ENCODE measurements at regions not wholly inside any gene's neighbourhood (a gene's known extent, or its start where the extent isn't known, plus 50 kb on each side); places are given as distances from the start of the nearest gene placed in this dataset.
A peak's percentile ranks its signal among the peaks of the same experiment; 100 is the strongest.

DNA sequence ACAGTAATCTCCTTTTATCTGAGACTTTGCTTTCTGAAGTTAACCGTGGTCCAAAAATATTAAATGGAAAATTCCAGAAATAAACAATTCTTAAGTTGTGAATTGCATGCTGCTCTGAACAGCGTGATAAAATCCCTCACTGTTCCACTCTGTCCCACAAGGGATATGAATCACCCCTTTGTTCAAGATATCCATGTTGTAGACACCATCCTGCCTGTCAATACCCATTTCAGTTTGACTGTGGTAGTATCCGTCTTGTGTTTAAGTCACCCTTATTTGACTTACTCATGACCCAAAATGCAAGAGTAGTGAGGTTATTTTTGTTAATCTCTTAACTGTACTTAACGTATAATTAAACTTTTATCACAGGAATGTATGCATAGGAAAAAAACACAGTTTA lies 435.0 kb downstream of the SHQ1 start:
- TF ChIP-seq GATA2 (IDR thresholded peaks at IDR 0.05; ENCODE audit: insufficient read depth, insufficient read length, low read depth, low read length) (no peak), FOS (IDR thresholded peaks at IDR 0.05; ENCODE audit: borderline replicate concordance, insufficient read depth, low read length) (peak; percentile 66), JUN (IDR thresholded peaks at IDR 0.05; ENCODE audit: borderline replicate concordance, insufficient read depth, insufficient read length, low read depth) (peak; percentile 28)
- peaks cover 11% of the 10 kb centered on the region for H4K20me1 ChIP-seq (replicated peaks; ENCODE audit: control insufficient read depth, extremely low read depth, insufficient read depth, low read length)

GRCh38 chr3:72412340-72412956 lies 435.8 kb downstream of the SHQ1 start:
- H3K27me3 ChIP-seq (ENCODE audit: control insufficient read depth in 2 of 2, insufficient read depth in 2 of 2, low read length in 2 of 2) = no peaks in the 10 kb centered on the region
- no peak for FAIRE-seq
- no TSS peak for BruUV-seq (replicated peaks)
- peaks cover 13% of the 10 kb centered on the region for H4K20me1 ChIP-seq (replicated peaks; ENCODE audit: control insufficient read depth, extremely low read depth, insufficient read depth, low read length)
- H3K79me2 ChIP-seq (ENCODE audit: control insufficient read depth, insufficient read depth, low read length) = peaks cover 47% of the 10 kb centered on the region
- CTCF ChIA-PET = interaction anchor here (1.0 kb wide), 1 partner anchor 410 kb away, joined by 3 read pairs; no protein-coding TSS in a partner anchor
- TF ChIP-seq, protein P1, sequence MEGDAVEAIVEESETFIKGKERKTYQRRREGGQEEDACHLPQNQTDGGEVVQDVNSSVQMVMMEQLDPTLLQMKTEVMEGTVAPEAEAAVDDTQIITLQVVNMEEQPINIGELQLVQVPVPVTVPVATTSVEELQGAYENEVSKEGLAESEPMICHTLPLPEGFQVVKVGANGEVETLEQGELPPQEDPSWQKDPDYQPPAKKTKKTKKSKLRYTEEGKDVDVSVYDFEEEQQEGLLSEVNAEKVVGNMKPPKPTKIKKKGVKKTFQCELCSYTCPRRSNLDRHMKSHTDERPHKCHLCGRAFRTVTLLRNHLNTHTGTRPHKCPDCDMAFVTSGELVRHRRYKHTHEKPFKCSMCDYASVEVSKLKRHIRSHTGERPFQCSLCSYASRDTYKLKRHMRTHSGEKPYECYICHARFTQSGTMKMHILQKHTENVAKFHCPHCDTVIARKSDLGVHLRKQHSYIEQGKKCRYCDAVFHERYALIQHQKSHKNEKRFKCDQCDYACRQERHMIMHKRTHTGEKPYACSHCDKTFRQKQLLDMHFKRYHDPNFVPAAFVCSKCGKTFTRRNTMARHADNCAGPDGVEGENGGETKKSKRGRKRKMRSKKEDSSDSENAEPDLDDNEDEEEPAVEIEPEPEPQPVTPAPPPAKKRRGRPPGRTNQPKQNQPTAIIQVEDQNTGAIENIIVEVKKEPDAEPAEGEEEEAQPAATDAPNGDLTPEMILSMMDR (IDR thresholded peaks at IDR 0.05; ENCODE audit: extremely low read depth in 1 of 2, insufficient read depth in 1 of 2, low read depth in 1 of 2, low read length in 2 of 2) = no peak
- TF ChIP-seq POLR2A (IDR thresholded peaks at IDR 0.05; ENCODE audit: low read depth, low read length) (no peak), EZH2 (IDR thresholded peaks at IDR 0.05; ENCODE audit: borderline replicate concordance, low read depth, low read length, severe bottlenecking) (no peak), JUN (IDR thresholded peaks at IDR 0.05; ENCODE audit: borderline replicate concordance, insufficient read depth, insufficient read length, low read depth) (no peak)
- H3K4me2 ChIP-seq (ENCODE audit: insufficient read depth, low read length) = no peak overlapping the region
- intact Hi-C loops (cut with micrococcal nuclease) = no loop called here
- dilution Hi-C loops (cut with MboI; ENCODE audit: extremely low pct_ligation_motif_present, low sequenced_read_pairs) = no loop called here
- H3K4me1 ChIP-seq (ENCODE audit: control insufficient read depth, extremely low read depth, insufficient read depth, low read length) = peaks cover 11% of the 10 kb centered on the region
- POLR2A ChIA-PET = interaction anchor here (0.9 kb wide), 1 partner anchor 15 kb away, joined by 3 read pairs; no protein-coding TSS in a partner anchor
- H3K4me3 ChIP-seq (replicated peaks in 1 of 3; ENCODE audit: insufficient read depth in 1 of 3, low read depth in 1 of 3, low read length in 3 of 3) = no peak overlapping the region
- H3K9me3 ChIP-seq (replicated peaks; ENCODE audit: control insufficient read depth, insufficient read depth, low read length) = no peaks in the 10 kb centered on the region
- H3K27ac ChIP-seq (ENCODE audit: insufficient read depth, low read depth, low read length) = no peak overlapping the region
- H3K9ac ChIP-seq (replicated peaks; ENCODE audit: extremely low read depth, insufficient read depth, low read length) = no peak overlapping the region
- no peak overlapping the region for H2AFZ ChIP-seq (ENCODE audit: low read depth, low read length)
- no peaks in the 10 kb centered on the region for H3K36me3 ChIP-seq (ENCODE audit: control insufficient read depth in 2 of 2, extremely low read depth in 1 of 2, insufficient read depth in 2 of 2, low read length in 2 of 2)
- DNase-seq (ENCODE audit: low read depth, low spot score) = no peak
- no peaks in the 10 kb centered on the region for H3K9me1 ChIP-seq (replicated peaks; ENCODE audit: control insufficient read depth, extremely low read depth, insufficient read depth, low read length)

More for the DNA sequence above, 435.0 kb downstream of the SHQ1 start:
- ChIA-PET POLR2A (no interaction called here), CTCF (no interaction called here)
- BruUV-seq (replicated peaks) = no TSS peak
- intact Hi-C loops (cut with micrococcal nuclease) (no loop called here), dilution Hi-C loops (cut with MboI; ENCODE audit: extremely low pct_ligation_motif_present, low sequenced_read_pairs) (no loop called here)
- Histone ChIP-seq H3K27me3 (ENCODE audit: control insufficient read depth in 2 of 2, insufficient read depth in 2 of 2, low read length in 2 of 2) (no peaks in the 10 kb centered on the region), H3K4me1 (ENCODE audit: control insufficient read depth, extremely low read depth, insufficient read depth, low read length) (peaks cover 17% of the 10 kb centered on the region), H2AFZ (ENCODE audit: low read depth, low read length) (no peak overlapping the region), H3K9me1 (replicated peaks; ENCODE audit: control insufficient read depth, extremely low read depth, insufficient read depth, low read length) (no peaks in the 10 kb centered on the region), H3K4me3 (replicated peaks in 1 of 3; ENCODE audit: insufficient read depth in 1 of 3, low read depth in 1 of 3, low read length in 3 of 3) (no peak overlapping the region), H3K79me2 (ENCODE audit: control insufficient read depth, insufficient read depth, low read length) (peaks cover 48% of the 10 kb centered on the region), H3K36me3 (ENCODE audit: control insufficient read depth in 2 of 2, extremely low read depth in 1 of 2, insufficient read depth in 2 of 2, low read length in 2 of 2) (no peaks in the 10 kb centered on the region), H3K4me2 (ENCODE audit: insufficient read depth, low read length) (peak overlapping the region; percentile 0), H3K27ac (ENCODE audit: insufficient read depth, low read depth, low read length) (no peak overlapping the region), H3K9ac (replicated peaks; ENCODE audit: extremely low read depth, insufficient read depth, low read length) (no peak overlapping the region), H3K9me3 (replicated peaks; ENCODE audit: control insufficient read depth, insufficient read depth, low read length) (no peaks in the 10 kb centered on the region)
- FAIRE-seq = peak; percentile 83
- DNase-seq (ENCODE audit: low read depth, low spot score) = peak; percentile 83

Measured in endothelial cell of umbilical vein (primary cell).